Fibroblast of lung (primary cell): ENCODE measurements at regions not wholly inside any gene's neighbourhood (a gene's known extent, or its start where the extent isn't known, plus 50 kb on each side); places are given as distances from the start of the nearest gene placed in this dataset.

ENCODE experiments used
- DNase-seq, 2 donors: peaks; one replicate each; pipeline versions ENCODE4 v3.0.0 to v3.0.0-alpha.2; 2010; ENCODE audit warnings: low read depth in 2 of 2
- H2AFZ ChIP-seq: 2 replicates; pipeline ENCODE4 v1.5.1; 2012; ENCODE audit warnings: low read length, control low read depth, inconsistent platforms
- H3K27ac ChIP-seq: 2 replicates; pipeline ENCODE4 v1.5.1; 2011; ENCODE audit warnings: low read length, control low read depth; ENCODE audit not compliant: insufficient read depth
- H3K27me3 ChIP-seq: 2 replicates; pipeline ENCODE4 v1.5.1; 2011; ENCODE audit warnings: mild to moderate bottlenecking, low read length; ENCODE audit not compliant: control insufficient read depth, insufficient read depth
- H3K36me3 ChIP-seq: 2 replicates; pipeline ENCODE4 v1.5.1; 2011; ENCODE audit warnings: low read length; ENCODE audit not compliant: control insufficient read depth, insufficient read depth
- H3K4me1 ChIP-seq: 2 replicates; pipeline ENCODE4 v1.5.1; 2011; ENCODE audit warnings: low read length; ENCODE audit not compliant: control insufficient read depth, insufficient read depth; ENCODE audit errors: extremely low read depth
- H3K4me2 ChIP-seq: 2 replicates; pipeline ENCODE4 v1.5.1; 2011; ENCODE audit warnings: low read length, control low read depth; ENCODE audit not compliant: insufficient read depth; ENCODE audit errors: extremely low read depth
- H3K4me3 ChIP-seq, 4 experiments: fragments of 200-600 bp in 1 of 4; sonication (generic) in 1 of 4; replicated peaks in 1 of 4; 2 replicates each; pipeline ENCODE4 v1.5.1; 2011 to 2016; ENCODE audit warnings: low read length in 4 of 4, low read depth in 3 of 4, mild to moderate bottlenecking in 3 of 4, control low read depth in 2 of 4, inconsistent platforms in 1 of 4, mixed read lengths in 1 of 4; ENCODE audit not compliant: insufficient read depth in 1 of 4; ENCODE audit errors: control extremely low read depth in 1 of 4
- H3K79me2 ChIP-seq: 2 replicates; pipeline ENCODE4 v1.5.1; 2012; ENCODE audit warnings: mild to moderate bottlenecking, low read length, inconsistent platforms; ENCODE audit not compliant: control insufficient read depth, insufficient read depth
- H3K9ac ChIP-seq: 2 replicates; pipeline ENCODE4 v1.5.1; 2011; ENCODE audit warnings: mild to moderate bottlenecking, low read length, control low read depth; ENCODE audit not compliant: insufficient read depth
- H3K9me3 ChIP-seq: 2 replicates; pipeline ENCODE4 v1.5.1; 2012; ENCODE audit warnings: low read depth, low read length; ENCODE audit not compliant: control insufficient read depth, insufficient read depth
- H4K20me1 ChIP-seq: 2 replicates; pipeline ENCODE4 v1.5.1; 2011; ENCODE audit warnings: low read length; ENCODE audit not compliant: control insufficient read depth, insufficient read depth; ENCODE audit errors: extremely low read depth
- EZH2 ChIP-seq: IDR thresholded peaks from 2 replicates; pipeline ENCODE4 v1.5.1; 2012; ENCODE audit warnings: low read length, control low read depth, mild to moderate bottlenecking; ENCODE audit errors: missing control alignments
- TF ChIP-seq, protein P1 (sequence below), 2 donors: IDR thresholded peaks in 1 of 2; conservative IDR thresholded peaks in 1 of 2; 1 replicate in 1 of 2; 2 replicates in 1 of 2; pipeline ENCODE4 v1.5.1; 2011 to 2012; ENCODE audit warnings: low read length in 2 of 2, control low read depth in 1 of 2, inconsistent platforms in 1 of 2, low read depth in 1 of 2, mild to moderate bottlenecking in 1 of 2

DNA sequence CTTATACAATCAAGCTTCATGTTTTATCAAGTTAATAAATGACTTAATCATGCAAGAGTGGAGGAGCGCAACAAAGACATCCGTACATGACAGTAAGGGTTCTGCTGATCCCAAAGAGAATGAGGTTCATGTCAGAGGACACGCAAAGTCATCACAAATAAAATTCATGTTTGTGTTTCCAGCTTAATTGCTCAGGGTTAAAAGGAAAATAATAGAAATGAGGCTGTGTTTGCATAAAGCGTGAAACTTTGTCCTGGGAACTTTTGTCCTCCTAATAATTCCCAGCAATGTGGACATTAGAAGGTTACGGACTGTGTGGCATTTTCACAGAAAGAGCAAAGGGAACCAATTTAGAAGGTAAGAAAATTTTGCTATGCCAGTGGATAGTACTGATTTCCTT lies 237.3 kb downstream of the INHBA start:
- Histone ChIP-seq H3K27me3 (no peaks in the 10 kb centered on the region), H3K79me2 (no peaks in the 10 kb centered on the region), H3K9me3 (no peaks in the 10 kb centered on the region), H3K4me3 (no peak overlapping the region), H3K27ac (no peak overlapping the region), H2AFZ (no peak overlapping the region), H3K4me2 (no peak overlapping the region), H4K20me1 (no peaks in the 10 kb centered on the region), H3K9ac (no peak overlapping the region), H3K36me3 (no peaks in the 10 kb centered on the region), H3K4me1 (no peaks in the 10 kb centered on the region)
- no peak for DNase-seq
- TF ChIP-seq, protein P1, sequence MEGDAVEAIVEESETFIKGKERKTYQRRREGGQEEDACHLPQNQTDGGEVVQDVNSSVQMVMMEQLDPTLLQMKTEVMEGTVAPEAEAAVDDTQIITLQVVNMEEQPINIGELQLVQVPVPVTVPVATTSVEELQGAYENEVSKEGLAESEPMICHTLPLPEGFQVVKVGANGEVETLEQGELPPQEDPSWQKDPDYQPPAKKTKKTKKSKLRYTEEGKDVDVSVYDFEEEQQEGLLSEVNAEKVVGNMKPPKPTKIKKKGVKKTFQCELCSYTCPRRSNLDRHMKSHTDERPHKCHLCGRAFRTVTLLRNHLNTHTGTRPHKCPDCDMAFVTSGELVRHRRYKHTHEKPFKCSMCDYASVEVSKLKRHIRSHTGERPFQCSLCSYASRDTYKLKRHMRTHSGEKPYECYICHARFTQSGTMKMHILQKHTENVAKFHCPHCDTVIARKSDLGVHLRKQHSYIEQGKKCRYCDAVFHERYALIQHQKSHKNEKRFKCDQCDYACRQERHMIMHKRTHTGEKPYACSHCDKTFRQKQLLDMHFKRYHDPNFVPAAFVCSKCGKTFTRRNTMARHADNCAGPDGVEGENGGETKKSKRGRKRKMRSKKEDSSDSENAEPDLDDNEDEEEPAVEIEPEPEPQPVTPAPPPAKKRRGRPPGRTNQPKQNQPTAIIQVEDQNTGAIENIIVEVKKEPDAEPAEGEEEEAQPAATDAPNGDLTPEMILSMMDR (conservative IDR thresholded peaks at IDR 0.05 in 1 of 2, IDR thresholded peaks at IDR 0.05 in 1 of 2; ENCODE audit: low read depth in 1 of 2, low read length in 2 of 2), result no peak
- no peak for TF ChIP-seq EZH2

DNA sequence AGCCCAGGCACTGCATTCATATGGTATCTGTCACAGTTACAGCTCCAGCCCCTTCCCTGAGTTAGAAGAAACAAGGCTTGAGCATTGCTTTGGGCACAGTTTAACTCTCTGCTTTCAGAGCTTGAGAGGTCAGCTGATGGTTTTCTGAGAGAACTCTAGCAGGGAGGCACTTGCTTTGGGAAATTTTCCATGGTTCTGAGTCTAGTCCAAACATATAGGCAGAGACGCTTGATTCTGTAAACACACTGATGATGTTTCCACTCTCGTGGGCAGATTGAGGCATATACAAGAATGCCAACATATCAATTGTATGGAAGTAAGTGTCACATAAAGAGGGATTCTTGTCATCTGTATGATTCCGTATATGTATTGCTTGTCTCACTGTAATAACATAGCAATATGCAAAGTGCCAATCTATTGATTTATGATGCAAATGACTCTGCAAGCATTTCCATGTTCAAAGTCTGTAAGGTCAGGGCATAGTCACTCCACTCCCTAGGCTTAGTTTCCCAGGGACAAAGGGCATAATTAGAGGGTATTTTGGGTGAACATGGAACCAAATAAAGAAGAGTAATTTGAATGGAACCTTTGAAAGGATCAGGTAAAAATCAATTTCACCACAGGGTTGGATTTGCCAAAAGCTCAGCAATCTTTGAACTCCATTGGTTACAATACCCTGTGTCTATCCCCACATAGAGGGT lies 239.0 kb downstream of the INHBA start:
- H3K9me3 ChIP-seq, result no peaks in the 10 kb centered on the region
- TF ChIP-seq, protein P1 (conservative IDR thresholded peaks at IDR 0.05 in 1 of 2, IDR thresholded peaks at IDR 0.05 in 1 of 2; ENCODE audit: low read depth in 1 of 2, low read length in 2 of 2), result no peak
- TF ChIP-seq EZH2, result no peak
- H3K9ac ChIP-seq, result no peak overlapping the region

DNA sequence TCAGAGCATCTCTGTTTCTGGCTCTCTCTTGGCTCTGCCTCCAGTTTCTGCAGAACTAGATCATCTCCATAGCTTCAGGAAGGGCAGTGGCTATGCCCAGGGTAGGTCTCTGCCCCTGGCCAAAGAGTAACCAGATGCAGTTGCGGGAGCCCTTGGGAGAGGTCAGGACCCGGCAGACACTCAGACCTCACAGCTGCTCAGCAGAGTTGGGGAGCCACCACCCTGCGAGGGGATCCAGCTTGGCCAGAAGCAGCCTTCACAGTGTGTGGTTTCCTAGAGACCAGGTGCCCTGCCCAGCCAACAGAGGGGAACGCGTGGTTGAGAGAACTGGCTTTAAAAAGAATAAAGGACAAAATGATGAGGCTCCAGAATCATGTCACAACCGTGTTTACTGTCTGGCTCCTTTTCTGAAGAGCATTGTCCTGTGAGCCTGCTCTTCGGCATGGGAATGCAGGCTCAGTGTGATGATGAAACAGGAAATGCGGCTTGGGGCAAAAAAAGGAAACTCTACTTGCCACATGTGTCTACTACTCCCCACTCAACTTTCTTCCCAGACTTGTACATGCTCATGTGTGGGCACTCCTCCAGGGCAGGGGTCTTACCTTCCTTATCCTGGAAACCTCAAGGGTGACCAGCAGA lies 243.1 kb downstream of the INHBA start:
- no peaks in the 10 kb centered on the region for H3K9me3 ChIP-seq
- TF ChIP-seq, protein P1 (conservative IDR thresholded peaks at IDR 0.05 in 1 of 2, IDR thresholded peaks at IDR 0.05 in 1 of 2; ENCODE audit: low read depth in 1 of 2, low read length in 2 of 2), result no peak
- TF ChIP-seq EZH2, result no peak
- H3K36me3 ChIP-seq, result no peaks in the 10 kb centered on the region
- H3K4me2 ChIP-seq, result no peak overlapping the region
- no peaks in the 10 kb centered on the region for H3K4me1 ChIP-seq
- no peak for DNase-seq
- H2AFZ ChIP-seq, result no peak overlapping the region
- H3K27me3 ChIP-seq, result no peaks in the 10 kb centered on the region
- no peaks in the 10 kb centered on the region for H3K79me2 ChIP-seq
- H3K27ac ChIP-seq, result no peak overlapping the region
- H3K4me3 ChIP-seq, result no peak overlapping the region
- no peak overlapping the region for H3K9ac ChIP-seq
- H4K20me1 ChIP-seq, result no peaks in the 10 kb centered on the region

More for the DNA sequence above, 239.0 kb downstream of the INHBA start:
- DNase-seq, result no peak
- Histone ChIP-seq H3K27ac (no peak overlapping the region), H2AFZ (no peak overlapping the region), H3K4me1 (no peaks in the 10 kb centered on the region), H3K4me3 (no peak overlapping the region), H3K79me2 (no peaks in the 10 kb centered on the region), H4K20me1 (no peaks in the 10 kb centered on the region), H3K4me2 (no peak overlapping the region), H3K36me3 (no peaks in the 10 kb centered on the region), H3K27me3 (no peaks in the 10 kb centered on the region)
